Endothelial cell of umbilical vein (primary cell): ENCODE measurements at regions not wholly inside any gene's neighbourhood (a gene's known extent, or its start where the extent isn't known, plus 50 kb on each side); places are given as distances from the start of the nearest gene placed in this dataset.

Source experiments
- BruUV-seq: library from RNA; stranded (reverse); fragments of 400-500 nt; replicated peaks from 2 replicates; lab custom pipeline; 2021; lab: Mats Ljungman, UMichigan
- CTCF ChIA-PET: fragments of 300-600, 350-600 bp; sonication (Branson Sonifier 250); formaldehyde crosslinking; loops from one replicate; lab custom pipeline; 2021; ENCODE audit warnings: antibody characterized with exemption, inconsistent platforms; lab: Charles Lee
- POLR2A ChIA-PET: fragments of 300-600, 350-600 bp; sonication (Branson Sonifier 250); formaldehyde crosslinking; loops from one replicate; lab custom pipeline; 2021; ENCODE audit warnings: antibody characterized with exemption, inconsistent platforms; lab: Charles Lee
- DNase-seq: peaks from one replicate; pipeline ENCODE4 v3.0.0-alpha.2; 2011; ENCODE audit warnings: low read depth, low spot score
- FAIRE-seq: peaks from 2 replicates; lab custom pipeline; 2011; peaks lifted over from hg19 to GRCh38; lab: Jason Lieb, UNC
- H2AFZ ChIP-seq: 2 replicates; pipeline ENCODE4 v1.6.0; 2012; ENCODE audit warnings: low read depth, low read length, control low read depth, inconsistent platforms
- H3K27ac ChIP-seq: 2 replicates; pipeline ENCODE4 v1.5.1; 2011; ENCODE audit warnings: low read depth, mild to moderate bottlenecking, control low read depth, low read length, moderate library complexity; ENCODE audit not compliant: insufficient read depth
- H3K27me3 ChIP-seq, 2 experiments: 2 replicates each; pipeline versions ENCODE4 v1.6.0 to v1.6.1; 2011; ENCODE audit warnings: low read length in 2 of 2, mixed read lengths in 1 of 2; ENCODE audit not compliant: control insufficient read depth in 2 of 2, insufficient read depth in 2 of 2
- H3K36me3 ChIP-seq, 2 experiments: 2 replicates in 1 of 2; 3 replicates in 1 of 2; pipeline ENCODE4 v1.5.1; 2011; ENCODE audit warnings: low read length in 2 of 2, mild to moderate bottlenecking in 1 of 2, moderate library complexity in 1 of 2; ENCODE audit not compliant: control insufficient read depth in 2 of 2, insufficient read depth in 2 of 2; ENCODE audit errors: extremely low read depth in 1 of 2
- H3K4me1 ChIP-seq: 3 replicates; pipeline ENCODE4 v1.5.1; 2011; ENCODE audit warnings: mild to moderate bottlenecking, low read length; ENCODE audit not compliant: control insufficient read depth, insufficient read depth; ENCODE audit errors: extremely low read depth
- H3K4me2 ChIP-seq: 2 replicates; pipeline ENCODE4 v1.6.1; 2011; ENCODE audit warnings: low read length, control low read depth, mixed read lengths; ENCODE audit not compliant: insufficient read depth
- H3K4me3 ChIP-seq, 3 experiments: fragments of 200-600 bp in 1 of 3; sonication (generic), shearing (Covaris generic) in 1 of 3; replicated peaks in 1 of 3; 2 replicates each; pipeline ENCODE4 v1.5.1; 2011 to 2016; ENCODE audit warnings: control low read depth in 3 of 3, low read length in 3 of 3, mild to moderate bottlenecking in 2 of 3, inconsistent platforms in 1 of 3, low read depth in 1 of 3, moderate library complexity in 1 of 3; ENCODE audit not compliant: insufficient read depth in 1 of 3
- H3K79me2 ChIP-seq: 2 replicates; pipeline ENCODE4 v1.6.0; 2012; ENCODE audit warnings: low read length, inconsistent platforms; ENCODE audit not compliant: control insufficient read depth, insufficient read depth
- H3K9ac ChIP-seq: replicated peaks from 2 replicates; pipeline ENCODE3; 2011; ENCODE audit warnings: low read length, control low read depth; ENCODE audit not compliant: insufficient read depth; ENCODE audit errors: extremely low read depth
- H3K9me1 ChIP-seq: replicated peaks from 3 replicates; pipeline ENCODE4 v1.6.0; 2011; ENCODE audit warnings: mild to moderate bottlenecking, low read length; ENCODE audit not compliant: control insufficient read depth, insufficient read depth; ENCODE audit errors: extremely low read depth
- H3K9me3 ChIP-seq: replicated peaks from 2 replicates; pipeline ENCODE4 v1.5.1; 2012; ENCODE audit warnings: low read length, inconsistent platforms; ENCODE audit not compliant: control insufficient read depth, insufficient read depth
- H4K20me1 ChIP-seq: replicated peaks from 2 replicates; pipeline ENCODE3; 2011; ENCODE audit warnings: mild to moderate bottlenecking, low read length; ENCODE audit not compliant: control insufficient read depth, insufficient read depth; ENCODE audit errors: extremely low read depth
- CTCF ChIP-seq, 2 donors: IDR thresholded peaks; 1 replicate in 1 of 2; 2 replicates in 1 of 2; pipeline ENCODE4 v1.5.1; 2011; ENCODE audit warnings: low read length in 2 of 2, mild to moderate bottlenecking in 2 of 2, moderate library complexity in 2 of 2, control low read depth in 1 of 2, inconsistent platforms in 1 of 2, low read depth in 1 of 2; ENCODE audit not compliant: insufficient read depth in 1 of 2; ENCODE audit errors: extremely low read depth in 1 of 2
- EZH2 ChIP-seq: IDR thresholded peaks from 2 replicates; pipeline ENCODE4 v1.6.1; 2012; ENCODE audit warnings: borderline replicate concordance, low read depth, mild to moderate bottlenecking, moderate library complexity, low read length, inconsistent platforms; ENCODE audit not compliant: severe bottlenecking
- FOS ChIP-seq: IDR thresholded peaks from 2 replicates; pipeline ENCODE4 v1.6.1; 2011; ENCODE audit warnings: mild to moderate bottlenecking, low read length, moderate library complexity, borderline replicate concordance; ENCODE audit not compliant: insufficient read depth
- GATA2 ChIP-seq: IDR thresholded peaks from 2 replicates; pipeline ENCODE4 v1.7.0; 2011; ENCODE audit warnings: low read depth, mild to moderate bottlenecking, moderate library complexity, mixed read lengths, low read length; ENCODE audit not compliant: insufficient read length, insufficient read depth
- JUN ChIP-seq: IDR thresholded peaks from 2 replicates; pipeline ENCODE4 v1.6.1; 2011; ENCODE audit warnings: borderline replicate concordance, low read depth; ENCODE audit not compliant: insufficient read length, insufficient read depth
- MAX ChIP-seq: IDR thresholded peaks from 2 replicates; pipeline ENCODE4 v1.6.1; 2011; ENCODE audit not compliant: insufficient read depth, insufficient read length
- MYC ChIP-seq: IDR thresholded peaks from one replicate; pipeline ENCODE4 v1.6.1; 2011; ENCODE audit warnings: mild to moderate bottlenecking, low read depth, low read length
- POLR2A ChIP-seq: IDR thresholded peaks from 2 replicates; pipeline ENCODE4 v1.6.1; 2012; ENCODE audit warnings: low read depth, mild to moderate bottlenecking, control low read depth, low read length
- POLR2AphosphoS5 ChIP-seq: IDR thresholded peaks from 2 replicates; pipeline ENCODE4 v1.6.1; 2012; ENCODE audit warnings: low read depth, mild to moderate bottlenecking, control low read depth, low read length, moderate library complexity; ENCODE audit not compliant: insufficient read depth
- dilution Hi-C: fragments of 300-500 bp; cut with MboI; formaldehyde crosslinking; loops from one replicate; pipeline ENCODE4 v1.15.0; 2019; ENCODE audit warnings: low sequenced_read_pairs; ENCODE audit not compliant: extremely low pct_ligation_motif_present
- intact Hi-C: fragments of 100-400 bp; cut with micrococcal nuclease; formaldehyde crosslinking; loops from one replicate; pipeline ENCODE4 v1.10.0; 2022

- Histone ChIP-seq H3K27ac (no peak overlapping the region), H3K9me3 (no peaks in the 10 kb centered on the region), H3K27me3 (no peaks in the 10 kb centered on the region), H3K79me2 (no peaks in the 10 kb centered on the region), H3K4me1 (no peaks in the 10 kb centered on the region), H3K9me1 (no peaks in the 10 kb centered on the region), H4K20me1 (no peaks in the 10 kb centered on the region), H3K4me3 (no peak overlapping the region), H2AFZ (no peak overlapping the region), H3K4me2 (no peak overlapping the region), H3K36me3 (no peaks in the 10 kb centered on the region), H3K9ac (no peak overlapping the region)
- dilution Hi-C loops (no loop called here), intact Hi-C loops (no loop called here)
- ChIA-PET CTCF (interaction anchor here (1.8 kb wide), 1 partner anchor 115 kb away, joined by 5 read pairs; no protein-coding TSS in a partner anchor), POLR2A (no interaction called here)
- FAIRE-seq (no peak), DNase-seq (no peak)
- BruUV-seq: no TSS peak
- no peak for TF ChIP-seq JUN
- TF ChIP-seq FOS: no peak
Observed at GRCh38 chr2:225779829-225780228, 380.3 kb downstream of the NYAP2 start.

GRCh38 chr2:225773148-225773547 lies 373.6 kb downstream of the NYAP2 start:
- Histone ChIP-seq H3K27me3 (no peaks in the 10 kb centered on the region), H3K79me2 (no peaks in the 10 kb centered on the region), H3K4me2 (no peak overlapping the region), H3K4me1 (no peaks in the 10 kb centered on the region), H3K9me3 (no peaks in the 10 kb centered on the region), H3K27ac (no peak overlapping the region), H3K36me3 (no peaks in the 10 kb centered on the region), H3K4me3 (no peak overlapping the region), H2AFZ (no peak overlapping the region), H3K9me1 (no peaks in the 10 kb centered on the region), H4K20me1 (no peaks in the 10 kb centered on the region), H3K9ac (no peak overlapping the region)
- DNase-seq (no peak), FAIRE-seq (no peak)
- CTCF ChIA-PET: interaction anchor here (1.8 kb wide), 1 partner anchor 28 kb away, joined by 4 read pairs; no protein-coding TSS in a partner anchor
- POLR2A ChIA-PET: no interaction called here
- BruUV-seq: no TSS peak
- intact Hi-C loops (no loop called here), dilution Hi-C loops (no loop called here)
- no peak for TF ChIP-seq MYC
- no peak for TF ChIP-seq CTCF (IDR thresholded peaks at IDR 0.05; ENCODE audit: extremely low read depth in 1 of 2, insufficient read depth in 1 of 2, low read depth in 1 of 2, low read length in 2 of 2)
- no peak for TF ChIP-seq JUN
- TF ChIP-seq MAX: no peak
- no peak for TF ChIP-seq POLR2AphosphoS5
- no peak for TF ChIP-seq POLR2A
- TF ChIP-seq EZH2: no peak
- TF ChIP-seq GATA2: no peak
- TF ChIP-seq FOS: no peak
